IPS-NIHi7 (cell line): ENCODE measurements at regions not wholly inside any gene's neighbourhood (a gene's known extent, or its start where the extent isn't known, plus 50 kb on each side); places are given as distances from the start of the nearest gene placed in this dataset.
"Not testable (repeated sequence)": the region's sequence is repeated elsewhere in the genome, so short reads cannot be mapped to it uniquely, and the experiment has no call there.

Experiments used
- DNase-seq: peaks from one replicate; pipeline ENCODE4 v3.0.0; 2012; ENCODE audit warnings: mixed read lengths; ENCODE audit errors: extremely low spot score

GRCh38 chr15:53213336-53213735 is 423.2 kb upstream of the ONECUT1 start:
- no peak for DNase-seq

- no peak for DNase-seq
Observed at GRCh38 chr15:53212785-53213184, 422.6 kb upstream of the ONECUT1 start.

GRCh38 chr15:53210653-53211052 is 420.5 kb upstream of the ONECUT1 start:
- DNase-seq, result no peak

- DNase-seq, result no peak
Observed at GRCh38 chr15:53209396-53210042, 419.4 kb upstream of the ONECUT1 start.

- no peak for DNase-seq
Observed at GRCh38 chr15:53208751-53209150, 418.6 kb upstream of the ONECUT1 start.

GRCh38 chr15:53203454-53203853 is 413.3 kb upstream of the ONECUT1 start:
- no peak for DNase-seq

- no peak for DNase-seq
Observed at GRCh38 chr15:53202876-53203275, 412.7 kb upstream of the ONECUT1 start.

GRCh38 chr15:53197426-53197839 is 407.3 kb upstream of the ONECUT1 start:
- peak; percentile 89 for DNase-seq

GRCh38 chr15:53196788-53197187 is 406.7 kb upstream of the ONECUT1 start:
- DNase-seq, result no peak

- DNase-seq, result no peak
Observed at GRCh38 chr15:53196242-53196641, 406.1 kb upstream of the ONECUT1 start.

- DNase-seq, result peak; percentile 43
Observed at GRCh38 chr15:53193149-53193548, 403.0 kb upstream of the ONECUT1 start.

GRCh38 chr15:53189860-53190259 is 399.7 kb upstream of the ONECUT1 start:
- DNase-seq, result no peak

GRCh38 chr15:53183449-53183848 is 393.3 kb upstream of the ONECUT1 start:
- not testable (repeated sequence) for DNase-seq

GRCh38 chr15:53171571-53171970 is 381.4 kb upstream of the ONECUT1 start:
- DNase-seq, result no peak

- no peak for DNase-seq
Observed at GRCh38 chr15:53166684-53167201, 376.6 kb upstream of the ONECUT1 start.

GRCh38 chr15:53165988-53166683 is 376.0 kb upstream of the ONECUT1 start:
- no peak for DNase-seq

GRCh38 chr15:53160092-53160704 is 370.1 kb upstream of the ONECUT1 start:
- DNase-seq, result no peak

- no peak for DNase-seq
Observed at GRCh38 chr15:53159458-53159857, 369.3 kb upstream of the ONECUT1 start.

- no peak for DNase-seq
Observed at GRCh38 chr15:53158995-53159394, 368.9 kb upstream of the ONECUT1 start.

- no peak for DNase-seq
Observed at GRCh38 chr15:53133255-53133850, 343.2 kb upstream of the ONECUT1 start.

- no peak for DNase-seq
Observed at GRCh38 chr15:53130943-53131342, 340.8 kb upstream of the ONECUT1 start.

- DNase-seq, result no peak
Observed at GRCh38 chr15:53129121-53129904, 339.2 kb upstream of the ONECUT1 start.
